ENCODE measurements at regions not wholly inside any gene's neighbourhood (a gene's known extent, or its start where the extent isn't known, plus 50 kb on each side); places are given as distances from the start of the nearest gene placed in this dataset.

DNA sequence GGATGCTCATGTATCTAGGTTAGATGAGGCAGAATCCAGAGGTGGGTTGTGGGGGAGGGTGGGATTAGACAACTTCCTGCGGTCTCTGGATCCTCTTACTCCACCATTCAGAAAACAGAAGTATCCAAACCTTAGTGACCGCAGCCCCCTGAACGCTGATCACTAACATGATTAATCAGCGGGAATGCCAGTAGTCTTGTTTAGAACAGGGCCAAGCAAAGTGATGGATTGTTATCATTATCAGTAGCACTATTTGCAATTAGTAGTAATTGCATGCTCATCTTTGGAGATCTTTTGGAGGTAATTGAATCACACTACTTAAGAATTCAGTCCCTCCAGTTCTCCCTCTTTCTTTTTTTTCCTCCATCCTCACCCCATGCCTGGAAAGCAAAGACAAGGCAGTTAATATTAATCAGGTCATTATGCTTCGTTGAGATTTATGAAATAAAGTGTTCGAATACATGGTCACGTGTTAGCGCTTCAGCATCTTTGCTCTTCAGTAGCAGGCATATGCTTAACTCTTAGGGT is 182.8 kb upstream of the NTF3 start:
- TF ChIP-seq POLR2A (IDR thresholded peaks at IDR 0.05): no peak
- TF ChIP-seq, protein P1, sequence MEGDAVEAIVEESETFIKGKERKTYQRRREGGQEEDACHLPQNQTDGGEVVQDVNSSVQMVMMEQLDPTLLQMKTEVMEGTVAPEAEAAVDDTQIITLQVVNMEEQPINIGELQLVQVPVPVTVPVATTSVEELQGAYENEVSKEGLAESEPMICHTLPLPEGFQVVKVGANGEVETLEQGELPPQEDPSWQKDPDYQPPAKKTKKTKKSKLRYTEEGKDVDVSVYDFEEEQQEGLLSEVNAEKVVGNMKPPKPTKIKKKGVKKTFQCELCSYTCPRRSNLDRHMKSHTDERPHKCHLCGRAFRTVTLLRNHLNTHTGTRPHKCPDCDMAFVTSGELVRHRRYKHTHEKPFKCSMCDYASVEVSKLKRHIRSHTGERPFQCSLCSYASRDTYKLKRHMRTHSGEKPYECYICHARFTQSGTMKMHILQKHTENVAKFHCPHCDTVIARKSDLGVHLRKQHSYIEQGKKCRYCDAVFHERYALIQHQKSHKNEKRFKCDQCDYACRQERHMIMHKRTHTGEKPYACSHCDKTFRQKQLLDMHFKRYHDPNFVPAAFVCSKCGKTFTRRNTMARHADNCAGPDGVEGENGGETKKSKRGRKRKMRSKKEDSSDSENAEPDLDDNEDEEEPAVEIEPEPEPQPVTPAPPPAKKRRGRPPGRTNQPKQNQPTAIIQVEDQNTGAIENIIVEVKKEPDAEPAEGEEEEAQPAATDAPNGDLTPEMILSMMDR (IDR thresholded peaks at IDR 0.05): no peak

Measured in testis (tissue), 2 donors.